HepG2 (cell line): ENCODE measurements at regions not wholly inside any gene's neighbourhood (a gene's known extent, or its start where the extent isn't known, plus 50 kb on each side); places are given as distances from the start of the nearest gene placed in this dataset.

Experiments
- ATAC-seq: fragments of 200-7000 bp; cut with Tn5 transposase; 3 replicates; pipeline ENCODE4 v1.9.1; 2020; ENCODE audit warnings: mild to moderate bottlenecking, moderate library complexity
- BruUV-seq: library from RNA; stranded (reverse); fragments of 400-500 nt; replicated peaks from 2 replicates; lab custom pipeline; 2021; lab: Mats Ljungman, UMichigan
- CTCF ChIA-PET: fragments of 300-600 bp; formaldehyde crosslinking; extraction: SDS; loops from one replicate; lab custom pipeline; 2021; ENCODE audit warnings: low total read pairs, inconsistent platforms, low intra/inter-chr PET ratio; lab: Yijun Ruan, JAX
- POLR2A ChIA-PET: fragments of 350-600 bp; sonication (Branson Sonifier 250); formaldehyde crosslinking; loops from one replicate; lab custom pipeline; 2020; ENCODE audit warnings: antibody characterized with exemption, inconsistent platforms; lab: Yijun Ruan, JAX
- DNase-seq: peaks from one replicate; pipeline ENCODE4 v3.0.0-alpha.2; 2015; ENCODE audit warnings: low spot score
- FAIRE-seq: peaks from 3 replicates; lab custom pipeline; 2011; peaks lifted over from hg19 to GRCh38; lab: Jason Lieb, UNC
- H2AFZ ChIP-seq: one replicate; pipeline ENCODE4 v1.6.1; 2011; ENCODE audit warnings: low read length, inconsistent platforms
- H3K27ac ChIP-seq: fragments of 300-600 bp; 3 replicates; pipeline ENCODE4 v1.8.0; 2011; ENCODE audit warnings: mixed run types, mild to moderate bottlenecking, mixed read lengths, low read length, inconsistent platforms; ENCODE audit not compliant: insufficient read depth; ENCODE audit errors: extremely low read length
- H3K27me3 ChIP-seq, 2 experiments: fragments of 200-600 bp in 1 of 2; 2 replicates in 1 of 2; 3 replicates in 1 of 2; pipeline versions ENCODE4 v1.6.0 to v1.8.0; 2011; ENCODE audit warnings: low read length in 2 of 2, mild to moderate bottlenecking in 2 of 2, moderate library complexity in 2 of 2, inconsistent platforms in 1 of 2; ENCODE audit not compliant: insufficient read depth in 2 of 2, control insufficient read depth in 1 of 2
- H3K36me3 ChIP-seq, 2 experiments: fragments of 200-600 bp in 1 of 2; replicated peaks in 1 of 2; 2 replicates in 1 of 2; 3 replicates in 1 of 2; pipeline versions ENCODE4 v1.5.1 to v1.8.0; 2011; ENCODE audit warnings: low read length in 2 of 2, inconsistent platforms in 1 of 2; ENCODE audit not compliant: insufficient read depth in 2 of 2, control insufficient read depth in 1 of 2
- H3K4me1 ChIP-seq: 2 replicates; pipeline ENCODE4 v1.5.1; 2012; ENCODE audit warnings: low read length, inconsistent platforms; ENCODE audit not compliant: insufficient read depth
- H3K4me2 ChIP-seq: 2 replicates; pipeline ENCODE4 v1.6.0; 2011; ENCODE audit warnings: low read depth, low read length, inconsistent platforms
- H3K4me3 ChIP-seq, 3 experiments: fragments of 200-600 bp in 1 of 3; sonication (generic), shearing (Covaris generic) in 1 of 3; replicated peaks in 1 of 3; 2 replicates each; pipeline ENCODE4 v1.5.1; 2011 to 2016; ENCODE audit warnings: low read length in 3 of 3, inconsistent platforms in 2 of 3, low read depth in 2 of 3, mild to moderate bottlenecking in 2 of 3, control low read depth in 1 of 3, mixed read lengths in 1 of 3; ENCODE audit not compliant: insufficient read depth in 1 of 3
- H3K79me2 ChIP-seq: one replicate; pipeline ENCODE4 v1.6.1; 2011; ENCODE audit warnings: low read length, inconsistent platforms; ENCODE audit not compliant: insufficient read depth
- H3K9ac ChIP-seq: 2 replicates; pipeline ENCODE4 v1.6.0; 2011; ENCODE audit warnings: mild to moderate bottlenecking, low read depth, low read length, inconsistent platforms; ENCODE audit not compliant: insufficient read depth
- H3K9me3 ChIP-seq: 2 replicates; pipeline ENCODE4 v1.5.1; 2012; ENCODE audit warnings: mild to moderate bottlenecking, low read length
- H4K20me1 ChIP-seq: 2 replicates; pipeline ENCODE4 v1.6.0; 2011; ENCODE audit warnings: inconsistent platforms, mild to moderate bottlenecking, low read length, moderate library complexity; ENCODE audit not compliant: insufficient read depth
- ARID2 ChIP-seq: sonication (generic); formaldehyde crosslinking; IDR thresholded peaks from 2 replicates; pipeline ENCODE4 v1.8.1; 2022; ENCODE audit warnings: mild to moderate bottlenecking, missing genetic modification reagents, borderline replicate concordance
- ASH2L ChIP-seq: fragments of 300-600, 200-600 bp; sonication (generic); IDR thresholded peaks from 2 replicates; pipeline ENCODE4 v1.7.0; 2017; ENCODE audit warnings: low read depth, mild to moderate bottlenecking, moderate library complexity, mixed read lengths, low read length; ENCODE audit not compliant: insufficient read length
- HDAC2 ChIP-seq: sonication (generic); formaldehyde crosslinking; IDR thresholded peaks from 2 replicates; pipeline ENCODE4 v1.4.0; 2020; ENCODE audit warnings: missing genetic modification reagents
- HHEX ChIP-seq: IDR thresholded peaks from 2 replicates; pipeline ENCODE4 v1.6.1; 2016; ENCODE audit warnings: control low read depth
- MAFG ChIP-seq: sonication (generic); formaldehyde crosslinking; IDR thresholded peaks from 2 replicates; pipeline ENCODE4 v1.5.1; 2020; ENCODE audit warnings: mild to moderate bottlenecking, missing genetic modification reagents
- NFYC ChIP-seq: IDR thresholded peaks from 2 replicates; pipeline ENCODE4 v1.6.1; 2016; ENCODE audit warnings: missing genetic modification reagents, missing compliant biosample characterization
- SP2 ChIP-seq: sonication (generic); formaldehyde crosslinking; IDR thresholded peaks from 2 replicates; pipeline ENCODE4 v1.5.1; 2020; ENCODE audit warnings: mild to moderate bottlenecking, missing genetic modification reagents
- SRSF9 ChIP-seq: fragments of 200-400 bp; formaldehyde crosslinking; IDR thresholded peaks from 2 replicates; pipeline ENCODE4 v1.6.1; 2018; ENCODE audit warnings: borderline replicate concordance, mild to moderate bottlenecking, low read depth, low read length; ENCODE audit not compliant: insufficient read depth, poor library complexity, severe bottlenecking
- TP53 ChIP-seq: sonication (generic); formaldehyde crosslinking; conservative IDR thresholded peaks from 2 replicates; pipeline ENCODE4 v1.4.0; 2020; ENCODE audit warnings: missing genetic modification reagents
- ZNF33B ChIP-seq: sonication (generic); formaldehyde crosslinking; IDR thresholded peaks from 2 replicates; pipeline ENCODE4 v1.5.1; 2020; ENCODE audit warnings: mild to moderate bottlenecking, missing genetic modification reagents
- ZNF563 ChIP-seq: sonication (generic); formaldehyde crosslinking; IDR thresholded peaks from 2 replicates; pipeline ENCODE4 v1.8.0; 2022; ENCODE audit warnings: mild to moderate bottlenecking, moderate library complexity, missing genetic modification reagents
- WGBS: methylation state at CpG from one replicate; pipeline ENCODE4 v1.1.6; 2017; ENCODE audit warnings: low lambda C conversion rate; 5-methylcytosine and 5-hydroxymethylcytosine counted together
- in situ Hi-C: cut with HindIII; loops from 2 replicates; pipeline ENCODE4 v1.10.0; 2017; ENCODE audit warnings: low pct_unique_long_range_greater_than_20kb; ENCODE audit not compliant: extremely low pct_ligation_motif_present
- intact Hi-C: fragments of 100-400 bp; cut with micrococcal nuclease; formaldehyde crosslinking; loops from one replicate; pipeline ENCODE4 v1.10.0; 2022; ENCODE audit not compliant: unreplicated experiment
- TF ChIP-seq, protein P1 (sequence below): sonication (generic); formaldehyde crosslinking; IDR thresholded peaks from 2 replicates; pipeline ENCODE4 v1.4.0; 2020; ENCODE audit warnings: mild to moderate bottlenecking, missing genetic modification reagents
- TF ChIP-seq, protein P2 (sequence below): sonication (generic); formaldehyde crosslinking; IDR thresholded peaks from 2 replicates; pipeline ENCODE4 v1.9.0; 2022; ENCODE audit warnings: low read depth, missing genetic modification reagents
- TF ChIP-seq, protein P3 (sequence below): sonication (generic); formaldehyde crosslinking; IDR thresholded peaks from 2 replicates; pipeline ENCODE4 v1.5.0; 2020; ENCODE audit warnings: missing genetic modification reagents

DNA sequence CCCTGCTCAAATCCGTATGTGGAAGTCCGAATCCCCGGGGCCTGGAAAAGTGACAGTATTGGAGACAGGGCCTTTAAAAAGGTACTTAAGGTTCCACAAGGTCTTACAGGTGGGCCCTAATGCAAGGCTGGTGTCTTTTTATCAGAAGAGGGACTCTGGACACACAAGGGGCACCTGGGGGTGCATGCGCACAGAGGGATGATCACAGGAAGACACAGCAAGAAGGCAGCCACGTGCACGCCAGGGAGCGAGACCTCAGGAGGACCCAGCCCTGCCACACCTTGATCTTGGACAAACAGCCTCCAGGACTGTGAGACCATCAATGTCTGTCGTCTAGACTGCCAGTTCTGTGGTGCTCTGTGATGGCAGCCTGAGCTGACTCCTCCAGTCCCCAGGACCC, 96.5 kb downstream of the SHANK2 start:
- in situ Hi-C loops: no loop called here
- CTCF ChIA-PET: no interaction called here
- TF ChIP-seq, protein P1, sequence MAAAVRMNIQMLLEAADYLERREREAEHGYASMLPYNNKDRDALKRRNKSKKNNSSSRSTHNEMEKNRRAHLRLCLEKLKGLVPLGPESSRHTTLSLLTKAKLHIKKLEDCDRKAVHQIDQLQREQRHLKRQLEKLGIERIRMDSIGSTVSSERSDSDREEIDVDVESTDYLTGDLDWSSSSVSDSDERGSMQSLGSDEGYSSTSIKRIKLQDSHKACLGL (CRISPR knock-in tag): no peak
- TF ChIP-seq ASH2L: no peak
- TF ChIP-seq SRSF9: no peak
- TF ChIP-seq ZNF563 (CRISPR knock-in tag): no peak
- TF ChIP-seq, protein P2, sequence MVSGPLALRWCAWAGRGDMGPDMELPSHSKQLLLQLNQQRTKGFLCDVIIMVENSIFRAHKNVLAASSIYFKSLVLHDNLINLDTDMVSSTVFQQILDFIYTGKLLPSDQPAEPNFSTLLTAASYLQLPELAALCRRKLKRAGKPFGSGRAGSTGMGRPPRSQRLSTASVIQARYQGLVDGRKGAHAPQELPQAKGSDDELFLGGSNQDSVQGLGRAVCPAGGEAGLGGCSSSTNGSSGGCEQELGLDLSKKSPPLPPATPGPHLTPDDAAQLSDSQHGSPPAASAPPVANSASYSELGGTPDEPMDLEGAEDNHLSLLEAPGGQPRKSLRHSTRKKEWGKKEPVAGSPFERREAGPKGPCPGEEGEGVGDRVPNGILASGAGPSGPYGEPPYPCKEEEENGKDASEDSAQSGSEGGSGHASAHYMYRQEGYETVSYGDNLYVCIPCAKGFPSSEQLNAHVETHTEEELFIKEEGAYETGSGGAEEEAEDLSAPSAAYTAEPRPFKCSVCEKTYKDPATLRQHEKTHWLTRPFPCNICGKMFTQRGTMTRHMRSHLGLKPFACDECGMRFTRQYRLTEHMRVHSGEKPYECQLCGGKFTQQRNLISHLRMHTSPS: no peak
- no peak for TF ChIP-seq NFYC (CRISPR knock-in tag)
- TF ChIP-seq, protein P3, sequence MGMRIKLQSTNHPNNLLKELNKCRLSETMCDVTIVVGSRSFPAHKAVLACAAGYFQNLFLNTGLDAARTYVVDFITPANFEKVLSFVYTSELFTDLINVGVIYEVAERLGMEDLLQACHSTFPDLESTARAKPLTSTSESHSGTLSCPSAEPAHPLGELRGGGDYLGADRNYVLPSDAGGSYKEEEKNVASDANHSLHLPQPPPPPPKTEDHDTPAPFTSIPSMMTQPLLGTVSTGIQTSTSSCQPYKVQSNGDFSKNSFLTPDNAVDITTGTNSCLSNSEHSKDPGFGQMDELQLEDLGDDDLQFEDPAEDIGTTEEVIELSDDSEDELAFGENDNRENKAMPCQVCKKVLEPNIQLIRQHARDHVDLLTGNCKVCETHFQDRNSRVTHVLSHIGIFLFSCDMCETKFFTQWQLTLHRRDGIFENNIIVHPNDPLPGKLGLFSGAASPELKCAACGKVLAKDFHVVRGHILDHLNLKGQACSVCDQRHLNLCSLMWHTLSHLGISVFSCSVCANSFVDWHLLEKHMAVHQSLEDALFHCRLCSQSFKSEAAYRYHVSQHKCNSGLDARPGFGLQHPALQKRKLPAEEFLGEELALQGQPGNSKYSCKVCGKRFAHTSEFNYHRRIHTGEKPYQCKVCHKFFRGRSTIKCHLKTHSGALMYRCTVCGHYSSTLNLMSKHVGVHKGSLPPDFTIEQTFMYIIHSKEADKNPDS (CRISPR knock-in tag): no peak
- no peak for TF ChIP-seq HHEX (CRISPR knock-in tag)
- TF ChIP-seq TP53: no peak
- no peak for TF ChIP-seq ZNF33B
- TF ChIP-seq MAFG: no peak
- TF ChIP-seq SP2 (CRISPR knock-in tag): no peak
- TF ChIP-seq HDAC2 (CRISPR knock-in tag): no peak
- no peak for TF ChIP-seq ARID2

More for the DNA sequence above, 96.5 kb downstream of the SHANK2 start:
- Histone ChIP-seq H3K9me3 (no peaks in the 10 kb centered on the region), H4K20me1 (no peaks in the 10 kb centered on the region), H3K9ac (no peak overlapping the region), H2AFZ (no peak overlapping the region), H3K36me3 (peaks cover 3% of the 10 kb centered on the region in 2 experiments; a peak in 2 of 5 replicates), H3K4me1 (peaks cover 47% of the 10 kb centered on the region), H3K27ac (no peak overlapping the region), H3K27me3 (no peaks in the 10 kb centered on the region), H3K4me2 (no peak overlapping the region), H3K4me3 (no peak overlapping the region), H3K79me2 (peaks cover 39% of the 10 kb centered on the region)
- ATAC-seq (no peak), FAIRE-seq (no peak), DNase-seq (no peak)
- no TSS peak for BruUV-seq
- intact Hi-C loops: loop anchor here (10.0 kb wide), 1 partner anchor 89 kb away; no protein-coding TSS in a partner anchor
- 90% methylated on average over 5 of the region's 8 CpGs for WGBS
- POLR2A ChIA-PET: interaction anchor here (0.6 kb wide), 1 partner anchor 241 kb away, joined by 4 read pairs; no protein-coding TSS in a partner anchor
